K562 (cell line): ENCODE measurements at regions not wholly inside any gene's neighbourhood (a gene's known extent, or its start where the extent isn't known, plus 50 kb on each side); places are given as distances from the start of the nearest gene placed in this dataset.

Experiments used
- ATAC-seq: fragments of 200-7000 bp; cut with Tn5 transposase; 3 replicates; pipeline ENCODE4 v1.9.1; 2020; ENCODE audit warnings: moderate library complexity
- BruUV-seq: library from RNA; stranded (reverse); fragments of 400-500 nt; replicated peaks from 2 replicates; lab custom pipeline; 2021; lab: Mats Ljungman, UMichigan
- CTCF ChIA-PET: fragments of 300-600 bp; formaldehyde crosslinking; extraction: SDS; loops from one replicate; lab custom pipeline; 2021; ENCODE audit warnings: low intra/inter-chr PET ratio; lab: Yijun Ruan, JAX
- POLR2A ChIA-PET: fragments of 300-600, 350-650 bp; sonication (Branson Sonifier 250); formaldehyde crosslinking; extraction: SDS; loops from one replicate; lab custom pipeline; 2021; ENCODE audit warnings: antibody characterized with exemption, inconsistent platforms; lab: Yijun Ruan, JAX
- DNase-seq, 4 experiments: peaks; one replicate each; pipeline versions ENCODE4 v3.0.0 to v3.0.0-alpha.2; 2011 to 2018; ENCODE audit warnings: low spot score in 3 of 4, mixed read lengths in 3 of 4; ENCODE audit errors: extremely low read depth in 1 of 4
- FAIRE-seq: peaks from 2 replicates; lab custom pipeline; 2011; peaks lifted over from hg19 to GRCh38; lab: Jason Lieb, UNC
- H2AFZ ChIP-seq: 2 replicates; pipeline ENCODE4 v1.6.0; 2011; ENCODE audit warnings: low read depth, low read length, control low read depth, inconsistent platforms
- H3K27ac ChIP-seq: fragments of 200-600 bp; 3 replicates; pipeline ENCODE4 v1.8.0; 2011; ENCODE audit warnings: low read depth, mild to moderate bottlenecking, control low read depth, inconsistent platforms, low read length, moderate library complexity, mixed read lengths; ENCODE audit errors: extremely low read depth
- H3K27me3 ChIP-seq, 2 experiments: fragments of 300-600 bp in 1 of 2; 2 replicates in 1 of 2; 3 replicates in 1 of 2; pipeline versions ENCODE4 v1.6.0 to v1.8.0; 2011; ENCODE audit warnings: inconsistent platforms in 2 of 2, low read length in 2 of 2, mild to moderate bottlenecking in 1 of 2, mixed read lengths in 1 of 2, moderate library complexity in 1 of 2; ENCODE audit not compliant: control insufficient read depth in 2 of 2, insufficient read depth in 2 of 2
- H3K36me3 ChIP-seq: fragments of 300-600 bp; 3 replicates; pipeline ENCODE4 v1.8.0; 2011; ENCODE audit warnings: mild to moderate bottlenecking, low read length, inconsistent platforms; ENCODE audit not compliant: control insufficient read depth, insufficient read depth
- H3K4me1 ChIP-seq, 2 experiments: fragments of 200-600 bp in 1 of 2; replicated peaks in 1 of 2; 2 replicates in 1 of 2; 3 replicates in 1 of 2; pipeline versions ENCODE4 v1.5.1 to v1.8.0; 2011; ENCODE audit warnings: inconsistent platforms in 2 of 2, low read length in 2 of 2, mild to moderate bottlenecking in 1 of 2, mixed read lengths in 1 of 2, moderate library complexity in 1 of 2; ENCODE audit not compliant: control insufficient read depth in 2 of 2, insufficient read depth in 2 of 2
- H3K4me2 ChIP-seq: 2 replicates; pipeline ENCODE4 v1.6.1; 2011; ENCODE audit warnings: low read length, control low read depth, inconsistent platforms, mixed read lengths; ENCODE audit not compliant: insufficient read depth
- H3K4me3 ChIP-seq: fragments of 200-600 bp; sonication (generic), shearing (Covaris generic); 2 replicates; pipeline ENCODE4 v1.5.1; 2016; ENCODE audit warnings: control low read depth, inconsistent platforms
- H3K79me2 ChIP-seq: fragments of 200-600 bp; 3 replicates; pipeline ENCODE4 v1.8.0; 2011; ENCODE audit warnings: low read length, inconsistent platforms; ENCODE audit not compliant: control insufficient read depth, insufficient read depth
- H3K9ac ChIP-seq, 2 experiments: 2 replicates each; pipeline versions ENCODE4 v1.6.0 to v1.6.1; 2011; ENCODE audit warnings: low read depth in 2 of 2, low read length in 2 of 2, control low read depth in 1 of 2, inconsistent platforms in 1 of 2, mild to moderate bottlenecking in 1 of 2, mixed read lengths in 1 of 2; ENCODE audit not compliant: insufficient read depth in 1 of 2
- H3K9me1 ChIP-seq: one replicate; pipeline ENCODE4 v1.6.0; 2011; ENCODE audit warnings: inconsistent platforms, mild to moderate bottlenecking, low read length, moderate library complexity; ENCODE audit not compliant: control insufficient read depth, insufficient read depth
- H3K9me3 ChIP-seq: replicated peaks from 2 replicates; pipeline ENCODE4 v1.5.1; 2011; ENCODE audit warnings: low read depth, low read length, inconsistent platforms; ENCODE audit not compliant: control insufficient read depth, insufficient read depth
- H4K20me1 ChIP-seq: replicated peaks from 2 replicates; pipeline ENCODE4 v1.6.1; 2011; ENCODE audit warnings: low read length, inconsistent platforms, mixed read lengths; ENCODE audit not compliant: control insufficient read depth, insufficient read depth
- CC2D1A ChIP-seq: fragments of 450-650 bp; IDR thresholded peaks from 2 replicates; pipeline ENCODE4 v1.6.1; 2017; ENCODE audit warnings: mild to moderate bottlenecking
- CHD1 ChIP-seq: fragments of 200-600 bp; sonication (generic); IDR thresholded peaks from one replicate; pipeline ENCODE4 v1.6.1; 2012; ENCODE audit warnings: mild to moderate bottlenecking, moderate library complexity, low read length, inconsistent platforms
- CREB1 ChIP-seq, 2 experiments: sonication (generic) in 1 of 2; formaldehyde crosslinking in 1 of 2; IDR thresholded peaks; 2 replicates each; pipeline versions ENCODE4 v1.6.1 to v1.8.0; 2012 to 2022; ENCODE audit warnings: inconsistent platforms in 1 of 2, mild to moderate bottlenecking in 1 of 2, missing genetic modification reagents in 1 of 2, moderate library complexity in 1 of 2
- CREB3 ChIP-seq: fragments of 450-650 bp; conservative IDR thresholded peaks from 2 replicates; pipeline ENCODE4 v1.6.1; 2016; ENCODE audit warnings: missing genetic modification characterization, low read depth, mild to moderate bottlenecking, missing compliant biosample characterization, moderate library complexity
- HOMEZ ChIP-seq: fragments of 250-450 bp; sonication (Bioruptor Pico); IDR thresholded peaks from 2 replicates; pipeline ENCODE4 v1.4.0; 2020; ENCODE audit warnings: mild to moderate bottlenecking, moderate library complexity
- KLF1 ChIP-seq: fragments of 450-650 bp; IDR thresholded peaks from 2 replicates; pipeline ENCODE4 v1.6.1; 2016; ENCODE audit warnings: missing genetic modification characterization, missing compliant biosample characterization
- PCBP1 ChIP-seq: fragments of 200-400 bp; formaldehyde crosslinking; IDR thresholded peaks from 2 replicates; pipeline ENCODE4 v1.6.1; 2018; ENCODE audit warnings: mild to moderate bottlenecking, low read depth, low read length; ENCODE audit not compliant: poor library complexity, severe bottlenecking
- POLR3A ChIP-seq: IDR thresholded peaks from 2 replicates; pipeline ENCODE4 v1.6.1; 2011; ENCODE audit warnings: borderline replicate concordance, mild to moderate bottlenecking, moderate library complexity; ENCODE audit not compliant: insufficient read length, insufficient read depth; ENCODE audit errors: extremely low read depth
- PRPF4 ChIP-seq: fragments of 200-400 bp; formaldehyde crosslinking; IDR thresholded peaks from one replicate; pipeline ENCODE4 v1.6.1; 2017; ENCODE audit warnings: low read length, low read depth, mild to moderate bottlenecking; ENCODE audit not compliant: insufficient read depth, poor library complexity, severe bottlenecking
- USF2 ChIP-seq: sonication (generic); formaldehyde crosslinking; IDR thresholded peaks from 2 replicates; pipeline ENCODE4 v1.5.0; 2020; ENCODE audit warnings: missing genetic modification reagents
- ZNF280B ChIP-seq: fragments of 250-450 bp; sonication (Bioruptor Pico); IDR thresholded peaks from 2 replicates; pipeline ENCODE4 v1.5.1; 2021; ENCODE audit warnings: mild to moderate bottlenecking
- ZNF511 ChIP-seq: sonication (generic); formaldehyde crosslinking; IDR thresholded peaks from 2 replicates; pipeline ENCODE4 v1.8.0; 2022; ENCODE audit warnings: mild to moderate bottlenecking, missing genetic modification reagents
- WGBS: fragments of 100-300 bp; shearing (Covaris generic); methylation state at CpG from one replicate; pipeline ENCODE4 v1.1.6; 2016; ENCODE audit warnings: low coverage, mixed read lengths; ENCODE audit not compliant: insufficient coverage; ENCODE audit errors: missing lambda C conversion rate; 5-methylcytosine and 5-hydroxymethylcytosine counted together
- in situ Hi-C: fragments of 300-500 bp; cut with MboI; formaldehyde crosslinking; loops from 4 replicates; pipeline ENCODE4 v1.15.0; 2018; ENCODE audit warnings: inconsistent platforms, mixed read lengths
- intact Hi-C: fragments of 100-400 bp; cut with micrococcal nuclease; formaldehyde crosslinking; loops from 2 replicates; pipeline ENCODE4 v1.14.2; 2022
- TF ChIP-seq, protein P1 (sequence below): sonication (generic); formaldehyde crosslinking; IDR thresholded peaks from 2 replicates; pipeline ENCODE4 v1.9.0; 2022; ENCODE audit warnings: mild to moderate bottlenecking, missing genetic modification reagents

- TF ChIP-seq ZNF280B (CRISPR knock-in tag) (no peak), USF2 (CRISPR knock-in tag) (no peak), CHD1 (no peak), CREB3 (no peak)
Observed at GRCh38 chr12:112606611-112607365, 184.8 kb upstream of the RPH3A start (continued).

DNA sequence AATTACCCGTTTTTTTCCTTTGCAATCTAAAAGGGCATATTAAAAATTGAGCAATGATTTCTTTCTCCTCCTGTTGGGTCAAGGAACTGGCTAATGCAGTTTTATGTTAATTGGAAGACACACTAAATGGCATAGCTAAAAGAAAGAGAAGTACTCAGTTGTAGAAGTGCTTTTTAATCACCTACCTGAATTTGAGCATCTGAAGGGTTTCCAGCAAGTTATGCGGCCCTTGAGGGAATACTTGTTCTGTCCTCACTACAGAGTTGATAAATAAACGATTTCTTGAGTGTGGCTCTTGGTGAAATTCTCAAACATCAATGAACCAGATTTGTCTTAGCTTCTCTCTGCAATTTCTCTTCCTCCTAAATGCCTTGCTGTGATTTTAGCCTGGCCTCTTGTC is 184.1 kb upstream of the RPH3A start:
- Histone ChIP-seq H3K4me3 (no peak overlapping the region), H2AFZ (no peak overlapping the region), H4K20me1 (no peaks in the 10 kb centered on the region), H3K9me3 (no peaks in the 10 kb centered on the region), H3K4me1 (no peaks in the 10 kb centered on the region), H3K27me3 (peaks cover 2 to 8% of the 10 kb centered on the region in 2 experiments; a peak in 3 of 5 replicates), H3K79me2 (no peaks in the 10 kb centered on the region), H3K36me3 (no peaks in the 10 kb centered on the region), H3K9ac (no peak overlapping the region), H3K9me1 (no peaks in the 10 kb centered on the region), H3K4me2 (no peak overlapping the region), H3K27ac (no peak overlapping the region)
- ChIA-PET CTCF (no interaction called here), POLR2A (no interaction called here)
- in situ Hi-C loops, result no loop called here
- no peak for ATAC-seq
- TF ChIP-seq PRPF4 (no peak), CREB1 (IDR thresholded peaks at IDR 0.05) (no peak), CREB1 (CRISPR knock-in tag; IDR thresholded peaks at IDR 0.05) (no peak), PCBP1 (no peak), HOMEZ (no peak), ZNF511 (CRISPR knock-in tag) (no peak), POLR3A (no peak), KLF1 (tag) (no peak), CC2D1A (no peak)
- TF ChIP-seq, protein P1, sequence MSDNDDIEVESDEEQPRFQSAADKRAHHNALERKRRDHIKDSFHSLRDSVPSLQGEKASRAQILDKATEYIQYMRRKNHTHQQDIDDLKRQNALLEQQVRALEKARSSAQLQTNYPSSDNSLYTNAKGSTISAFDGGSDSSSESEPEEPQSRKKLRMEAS, result no peak
- 0% methylated on average over 3 of the region's 3 CpGs for WGBS
- no peak for DNase-seq
- intact Hi-C loops, result no loop called here
- BruUV-seq, result no TSS peak
- FAIRE-seq, result no peak
